Activated T-helper 1 cell treated with anti-CD3 and anti-CD28 coated beads, Interleukin-12 subunit alpha, Interleukin-12 subunit beta, Interleukin-2, Interleukin-4 antibody, amounts not matched to agents 30 ng/mL and 10 ng/mL and 1 ng/mL, durations not matched to agents 14 hours and 24 hours and 36 hours (primary cell): ENCODE measurements at regions not wholly inside any gene's neighbourhood (a gene's known extent, or its start where the extent isn't known, plus 50 kb on each side); places are given as distances from the start of the nearest gene placed in this dataset.

Source experiments
- DNase-seq: peaks from one replicate; pipeline ENCODE4 v3.0.0; 2021; ENCODE audit warnings: low spot score
- H3K27ac Mint-ChIP-seq: one replicate; pipeline ENCODE4 v1.8.0; 2021; ENCODE audit warnings: mild to moderate bottlenecking, mixed read lengths
- H3K27me3 Mint-ChIP-seq: one replicate; pipeline ENCODE4 v1.8.0; 2022; ENCODE audit warnings: mild to moderate bottlenecking, moderate library complexity, mixed read lengths; ENCODE audit not compliant: insufficient read depth
- H3K36me3 Mint-ChIP-seq: one replicate; pipeline ENCODE4 v1.8.0; 2021; ENCODE audit warnings: low read depth, mixed read lengths
- H3K4me1 Mint-ChIP-seq: one replicate; pipeline ENCODE4 v1.8.0; 2021; ENCODE audit warnings: low read depth, mixed read lengths
- H3K4me3 Mint-ChIP-seq: one replicate; pipeline ENCODE4 v1.8.0; 2021; ENCODE audit warnings: mild to moderate bottlenecking, moderate library complexity, mixed read lengths
- H3K9me3 Mint-ChIP-seq: one replicate; pipeline ENCODE4 v1.8.0; 2021; ENCODE audit warnings: mixed read lengths
- intact Hi-C: fragments of 100-400 bp; cut with micrococcal nuclease; formaldehyde crosslinking; loops from one replicate; pipeline ENCODE4 v1.15.1; 2024

GRCh38 chr9:81372628-81373191, 316.6 kb downstream of the TLE1 start:
- Mint-ChIP-seq H3K36me3 (no peaks in the 10 kb centered on the region), H3K27ac (no peak overlapping the region), H3K4me3 (no peak overlapping the region), H3K27me3 (peaks cover 2% of the 10 kb centered on the region), H3K4me1 (no peaks in the 10 kb centered on the region), H3K9me3 (peaks cover 4% of the 10 kb centered on the region)
- DNase-seq: no peak
- intact Hi-C loops: no loop called here

- intact Hi-C loops: no loop called here
- Mint-ChIP-seq H3K4me1 (no peaks in the 10 kb centered on the region), H3K27ac (no peak overlapping the region), H3K36me3 (no peaks in the 10 kb centered on the region), H3K4me3 (no peak overlapping the region), H3K9me3 (peaks cover 4% of the 10 kb centered on the region), H3K27me3 (peaks cover 2% of the 10 kb centered on the region)
- DNase-seq: no peak
Measured at GRCh38 chr9:81371824-81372223, 317.5 kb downstream of the TLE1 start.

- peaks cover 2% of the 10 kb centered on the region for H3K27me3 Mint-ChIP-seq
- H3K4me1 Mint-ChIP-seq: no peaks in the 10 kb centered on the region
- H3K36me3 Mint-ChIP-seq: no peaks in the 10 kb centered on the region
- intact Hi-C loops: no loop called here
- H3K4me3 Mint-ChIP-seq: no peak overlapping the region
- no peak overlapping the region for H3K27ac Mint-ChIP-seq
- DNase-seq: no peak
- peaks cover 8% of the 10 kb centered on the region for H3K9me3 Mint-ChIP-seq
Measured at GRCh38 chr9:81370650-81371049, 318.7 kb downstream of the TLE1 start.

- Mint-ChIP-seq H3K36me3 (no peaks in the 10 kb centered on the region), H3K27ac (no peak overlapping the region), H3K27me3 (peaks cover 2% of the 10 kb centered on the region), H3K4me3 (no peak overlapping the region), H3K9me3 (peaks cover 8% of the 10 kb centered on the region), H3K4me1 (no peaks in the 10 kb centered on the region)
- DNase-seq: no peak
- intact Hi-C loops: no loop called here
Measured at GRCh38 chr9:81370096-81370495, 319.3 kb downstream of the TLE1 start.

- intact Hi-C loops: no loop called here
- no peak overlapping the region for H3K27ac Mint-ChIP-seq
- H3K36me3 Mint-ChIP-seq: no peaks in the 10 kb centered on the region
- H3K9me3 Mint-ChIP-seq: peaks cover 16% of the 10 kb centered on the region
- peaks cover 2% of the 10 kb centered on the region for H3K27me3 Mint-ChIP-seq
- H3K4me1 Mint-ChIP-seq: no peaks in the 10 kb centered on the region
- DNase-seq: no peak
- H3K4me3 Mint-ChIP-seq: no peak overlapping the region
Measured at GRCh38 chr9:81369121-81369520, 320.2 kb downstream of the TLE1 start.

- Mint-ChIP-seq H3K4me1 (no peaks in the 10 kb centered on the region), H3K9me3 (peaks cover 27% of the 10 kb centered on the region), H3K4me3 (no peak overlapping the region), H3K27ac (no peak overlapping the region), H3K27me3 (peaks cover 2% of the 10 kb centered on the region), H3K36me3 (no peaks in the 10 kb centered on the region)
- DNase-seq: no peak
- intact Hi-C loops: no loop called here
Measured at GRCh38 chr9:81363916-81364480, 325.3 kb downstream of the TLE1 start.

- intact Hi-C loops: no loop called here
- no peak overlapping the region for H3K27ac Mint-ChIP-seq
Measured at GRCh38 chr9:81361296-81361695, 328.1 kb downstream of the TLE1 start.

GRCh38 chr9:81351166-81351565, 338.2 kb downstream of the TLE1 start:
- Mint-ChIP-seq H3K4me3 (no peak overlapping the region), H3K9me3 (peaks cover 7% of the 10 kb centered on the region), H3K36me3 (no peaks in the 10 kb centered on the region), H3K27me3 (no peaks in the 10 kb centered on the region), H3K4me1 (no peaks in the 10 kb centered on the region), H3K27ac (no peak overlapping the region)
- intact Hi-C loops: no loop called here
- DNase-seq: no peak

More at GRCh38 chr9:81361296-81361695, 328.1 kb downstream of the TLE1 start:
- Mint-ChIP-seq H3K36me3 (no peaks in the 10 kb centered on the region), H3K4me1 (no peaks in the 10 kb centered on the region), H3K9me3 (peaks cover 30% of the 10 kb centered on the region), H3K4me3 (no peak overlapping the region), H3K27me3 (no peaks in the 10 kb centered on the region)
- no peak for DNase-seq

- no peak overlapping the region for H3K4me3 Mint-ChIP-seq
- intact Hi-C loops: no loop called here
- no peaks in the 10 kb centered on the region for H3K27me3 Mint-ChIP-seq
- H3K27ac Mint-ChIP-seq: no peak overlapping the region
- no peaks in the 10 kb centered on the region for H3K4me1 Mint-ChIP-seq
- H3K36me3 Mint-ChIP-seq: no peaks in the 10 kb centered on the region
- H3K9me3 Mint-ChIP-seq: peaks cover 3% of the 10 kb centered on the region
- DNase-seq: no peak
Measured at GRCh38 chr9:81344366-81344765, 345.0 kb downstream of the TLE1 start.

- H3K4me3 Mint-ChIP-seq: no peak overlapping the region
- no peak overlapping the region for H3K27ac Mint-ChIP-seq
- intact Hi-C loops: no loop called here
- H3K4me1 Mint-ChIP-seq: no peaks in the 10 kb centered on the region
- no peaks in the 10 kb centered on the region for H3K36me3 Mint-ChIP-seq
- DNase-seq: no peak
- H3K9me3 Mint-ChIP-seq: peaks cover 24% of the 10 kb centered on the region
- no peaks in the 10 kb centered on the region for H3K27me3 Mint-ChIP-seq
Measured at GRCh38 chr9:81335879-81336421, 353.4 kb downstream of the TLE1 start.

GRCh38 chr9:81321551-81321950, 367.8 kb downstream of the TLE1 start:
- Mint-ChIP-seq H3K4me1 (no peaks in the 10 kb centered on the region), H3K27ac (no peak overlapping the region), H3K27me3 (no peaks in the 10 kb centered on the region), H3K9me3 (peaks cover 11% of the 10 kb centered on the region), H3K4me3 (no peak overlapping the region), H3K36me3 (no peaks in the 10 kb centered on the region)
- intact Hi-C loops: no loop called here
- no peak for DNase-seq

- Mint-ChIP-seq H3K4me3 (no peak overlapping the region), H3K4me1 (no peaks in the 10 kb centered on the region), H3K27me3 (no peaks in the 10 kb centered on the region), H3K36me3 (no peaks in the 10 kb centered on the region), H3K27ac (no peak overlapping the region), H3K9me3 (peaks cover 10% of the 10 kb centered on the region)
- DNase-seq: no peak
- intact Hi-C loops: no loop called here
Measured at GRCh38 chr9:81320909-81321482, 368.4 kb downstream of the TLE1 start.

- H3K9me3 Mint-ChIP-seq: peaks cover 23% of the 10 kb centered on the region
- DNase-seq: no peak
- intact Hi-C loops: no loop called here
Measured at GRCh38 chr9:81318571-81318970, 370.8 kb downstream of the TLE1 start.

More at GRCh38 chr9:81318571-81318970, 370.8 kb downstream of the TLE1 start:
- Mint-ChIP-seq H3K27ac (no peak overlapping the region), H3K4me1 (no peaks in the 10 kb centered on the region), H3K36me3 (no peaks in the 10 kb centered on the region), H3K27me3 (no peaks in the 10 kb centered on the region), H3K4me3 (no peak overlapping the region)
